K562 (cell line): ENCODE measurements at regions not wholly inside any gene's neighbourhood (a gene's known extent, or its start where the extent isn't known, plus 50 kb on each side); places are given as distances from the start of the nearest gene placed in this dataset.

Source experiments
- ATAC-seq: fragments of 200-7000 bp; cut with Tn5 transposase; 3 replicates; pipeline ENCODE4 v1.9.1; 2020; ENCODE audit warnings: moderate library complexity
- BruUV-seq: library from RNA; stranded (reverse); fragments of 400-500 nt; replicated peaks from 2 replicates; lab custom pipeline; 2021; lab: Mats Ljungman, UMichigan
- CTCF ChIA-PET: fragments of 300-600 bp; formaldehyde crosslinking; extraction: SDS; loops from one replicate; lab custom pipeline; 2021; ENCODE audit warnings: low intra/inter-chr PET ratio; lab: Yijun Ruan, JAX
- POLR2A ChIA-PET: fragments of 300-600, 350-650 bp; sonication (Branson Sonifier 250); formaldehyde crosslinking; extraction: SDS; loops from one replicate; lab custom pipeline; 2021; ENCODE audit warnings: antibody characterized with exemption, inconsistent platforms; lab: Yijun Ruan, JAX
- DNase-seq, 4 experiments: peaks; one replicate each; pipeline versions ENCODE4 v3.0.0 to v3.0.0-alpha.2; 2011 to 2018; ENCODE audit warnings: low spot score in 3 of 4, mixed read lengths in 3 of 4; ENCODE audit errors: extremely low read depth in 1 of 4
- FAIRE-seq: peaks from 2 replicates; lab custom pipeline; 2011; peaks lifted over from hg19 to GRCh38; lab: Jason Lieb, UNC
- H2AFZ ChIP-seq: 2 replicates; pipeline ENCODE4 v1.6.0; 2011; ENCODE audit warnings: low read depth, low read length, control low read depth, inconsistent platforms
- H3K27ac ChIP-seq: fragments of 200-600 bp; 3 replicates; pipeline ENCODE4 v1.8.0; 2011; ENCODE audit warnings: low read depth, mild to moderate bottlenecking, control low read depth, inconsistent platforms, low read length, moderate library complexity, mixed read lengths; ENCODE audit errors: extremely low read depth
- H3K27me3 ChIP-seq, 2 experiments: fragments of 300-600 bp in 1 of 2; 2 replicates in 1 of 2; 3 replicates in 1 of 2; pipeline versions ENCODE4 v1.6.0 to v1.8.0; 2011; ENCODE audit warnings: inconsistent platforms in 2 of 2, low read length in 2 of 2, mild to moderate bottlenecking in 1 of 2, mixed read lengths in 1 of 2, moderate library complexity in 1 of 2; ENCODE audit not compliant: control insufficient read depth in 2 of 2, insufficient read depth in 2 of 2
- H3K36me3 ChIP-seq: fragments of 300-600 bp; 3 replicates; pipeline ENCODE4 v1.8.0; 2011; ENCODE audit warnings: mild to moderate bottlenecking, low read length, inconsistent platforms; ENCODE audit not compliant: control insufficient read depth, insufficient read depth
- H3K4me1 ChIP-seq, 2 experiments: fragments of 200-600 bp in 1 of 2; replicated peaks in 1 of 2; 2 replicates in 1 of 2; 3 replicates in 1 of 2; pipeline versions ENCODE4 v1.5.1 to v1.8.0; 2011; ENCODE audit warnings: inconsistent platforms in 2 of 2, low read length in 2 of 2, mild to moderate bottlenecking in 1 of 2, mixed read lengths in 1 of 2, moderate library complexity in 1 of 2; ENCODE audit not compliant: control insufficient read depth in 2 of 2, insufficient read depth in 2 of 2
- H3K4me2 ChIP-seq: 2 replicates; pipeline ENCODE4 v1.6.1; 2011; ENCODE audit warnings: low read length, control low read depth, inconsistent platforms, mixed read lengths; ENCODE audit not compliant: insufficient read depth
- H3K4me3 ChIP-seq: fragments of 200-600 bp; sonication (generic), shearing (Covaris generic); 2 replicates; pipeline ENCODE4 v1.5.1; 2016; ENCODE audit warnings: control low read depth, inconsistent platforms
- H3K79me2 ChIP-seq: fragments of 200-600 bp; 3 replicates; pipeline ENCODE4 v1.8.0; 2011; ENCODE audit warnings: low read length, inconsistent platforms; ENCODE audit not compliant: control insufficient read depth, insufficient read depth
- H3K9ac ChIP-seq, 2 experiments: 2 replicates each; pipeline versions ENCODE4 v1.6.0 to v1.6.1; 2011; ENCODE audit warnings: low read depth in 2 of 2, low read length in 2 of 2, control low read depth in 1 of 2, inconsistent platforms in 1 of 2, mild to moderate bottlenecking in 1 of 2, mixed read lengths in 1 of 2; ENCODE audit not compliant: insufficient read depth in 1 of 2
- H3K9me1 ChIP-seq: one replicate; pipeline ENCODE4 v1.6.0; 2011; ENCODE audit warnings: inconsistent platforms, mild to moderate bottlenecking, low read length, moderate library complexity; ENCODE audit not compliant: control insufficient read depth, insufficient read depth
- H3K9me3 ChIP-seq: replicated peaks from 2 replicates; pipeline ENCODE4 v1.5.1; 2011; ENCODE audit warnings: low read depth, low read length, inconsistent platforms; ENCODE audit not compliant: control insufficient read depth, insufficient read depth
- H4K20me1 ChIP-seq: replicated peaks from 2 replicates; pipeline ENCODE4 v1.6.1; 2011; ENCODE audit warnings: low read length, inconsistent platforms, mixed read lengths; ENCODE audit not compliant: control insufficient read depth, insufficient read depth
- ATF1 ChIP-seq, 2 experiments: fragments of 450-650 bp in 1 of 2; IDR thresholded peaks; 2 replicates each; pipeline ENCODE4 v1.6.1; 2016; ENCODE audit warnings: missing compliant biosample characterization in 1 of 2, missing genetic modification characterization in 1 of 2
- CBFB ChIP-seq: sonication (generic); formaldehyde crosslinking; IDR thresholded peaks from 2 replicates; pipeline ENCODE4 v1.4.0; 2020; ENCODE audit warnings: mild to moderate bottlenecking, missing genetic modification reagents
- DEAF1 ChIP-seq: fragments of 450-650 bp; formaldehyde crosslinking; IDR thresholded peaks from 2 replicates; pipeline ENCODE4 v1.4.0; 2020; ENCODE audit warnings: mild to moderate bottlenecking, moderate library complexity
- HMG20B ChIP-seq: fragments of 250-450 bp; sonication (Bioruptor Pico); IDR thresholded peaks from 2 replicates; pipeline ENCODE4 v1.5.0; 2021; ENCODE audit warnings: mild to moderate bottlenecking
- SREBF2 ChIP-seq: sonication (generic); formaldehyde crosslinking; IDR thresholded peaks from 2 replicates; pipeline ENCODE4 v1.4.0; 2020; ENCODE audit warnings: mild to moderate bottlenecking, missing genetic modification reagents
- TCFL5 ChIP-seq: fragments of 250-450 bp; sonication (Bioruptor Pico); conservative IDR thresholded peaks from 2 replicates; pipeline ENCODE4 v1.6.1; 2021; ENCODE audit warnings: mild to moderate bottlenecking, moderate library complexity, matching md5 sums
- ZNF175 ChIP-seq: fragments of 200-800 bp; sonication (Bioruptor generic); IDR thresholded peaks from 2 replicates; pipeline ENCODE4 v1.6.1; 2016; ENCODE audit warnings: low read depth, mild to moderate bottlenecking, missing genetic modification characterization, missing compliant biosample characterization
- WGBS: fragments of 100-300 bp; shearing (Covaris generic); methylation state at CpG from one replicate; pipeline ENCODE4 v1.1.6; 2016; ENCODE audit warnings: low coverage, mixed read lengths; ENCODE audit not compliant: insufficient coverage; ENCODE audit errors: missing lambda C conversion rate; 5-methylcytosine and 5-hydroxymethylcytosine counted together
- in situ Hi-C: fragments of 300-500 bp; cut with MboI; formaldehyde crosslinking; loops from 4 replicates; pipeline ENCODE4 v1.15.0; 2018; ENCODE audit warnings: inconsistent platforms, mixed read lengths
- intact Hi-C: fragments of 100-400 bp; cut with micrococcal nuclease; formaldehyde crosslinking; loops from 2 replicates; pipeline ENCODE4 v1.14.2; 2022

GRCh38 chr10:131571865-131572264 lies 260.3 kb upstream of the TCERG1L start (continued):
- TF ChIP-seq DEAF1 (CRISPR knock-in tag), result no peak
- TF ChIP-seq TCFL5 (CRISPR knock-in tag), result no peak

DNA sequence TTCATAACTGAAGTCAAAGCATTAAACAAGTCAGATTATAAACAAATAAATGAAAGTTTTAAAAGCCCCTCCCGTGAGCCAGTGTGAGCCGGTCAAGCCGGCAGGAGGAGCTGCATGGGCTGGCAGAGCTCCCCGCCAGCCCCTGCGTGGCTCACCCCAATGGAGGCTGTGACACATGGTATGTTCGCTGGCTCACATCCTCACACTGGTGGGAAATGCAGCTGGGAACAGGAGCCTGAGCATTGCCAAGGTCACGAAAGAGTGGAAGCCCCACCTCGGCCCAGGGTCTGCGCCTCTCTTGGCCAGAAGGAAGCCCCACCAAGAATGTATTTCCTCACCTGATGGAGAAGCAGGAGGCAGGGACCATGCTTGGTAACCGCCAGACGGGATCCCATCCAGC lies 261.7 kb upstream of the TCERG1L start:
- H3K27ac ChIP-seq, result no peak overlapping the region
- H3K36me3 ChIP-seq, result no peaks in the 10 kb centered on the region
- ATAC-seq (no peak), DNase-seq (no peak), FAIRE-seq (no peak)
- H2AFZ ChIP-seq, result no peak overlapping the region
- 1% methylated on average over 10 of the region's 11 CpGs for WGBS
- CTCF ChIA-PET, result no interaction called here
- intact Hi-C loops, result no loop called here
- no peaks in the 10 kb centered on the region for H3K9me1 ChIP-seq
- H3K79me2 ChIP-seq, result no peaks in the 10 kb centered on the region
- no peak for TF ChIP-seq CBFB (CRISPR knock-in tag)
- no peak for TF ChIP-seq ATF1 (CRISPR knock-in tag; IDR thresholded peaks at IDR 0.05)
- no peak for TF ChIP-seq ATF1 (tag; IDR thresholded peaks at IDR 0.05)
- no peak for TF ChIP-seq ZNF175 (CRISPR knock-in tag)
- TF ChIP-seq HMG20B (CRISPR knock-in tag), result no peak
- no peak for TF ChIP-seq SREBF2
- H3K4me3 ChIP-seq, result no peak overlapping the region
- H3K9me3 ChIP-seq, result no peaks in the 10 kb centered on the region
- H3K4me1 ChIP-seq, result no peaks in the 10 kb centered on the region
- peaks cover 0 to 10% of the 10 kb centered on the region in 2 experiments; a peak in 1 of 5 replicates for H3K27me3 ChIP-seq
- BruUV-seq, result no TSS peak
- H3K9ac ChIP-seq, result no peak overlapping the region
- no peaks in the 10 kb centered on the region for H4K20me1 ChIP-seq
- POLR2A ChIA-PET, result interaction anchor here (0.7 kb wide), 1 partner anchor 15 kb away, joined by 3 read pairs; no protein-coding TSS in a partner anchor
- in situ Hi-C loops, result no loop called here
- H3K4me2 ChIP-seq, result no peak overlapping the region
